KMS-11 (cell line): ENCODE measurements at regions not wholly inside any gene's neighbourhood (a gene's known extent, or its start where the extent isn't known, plus 50 kb on each side); places are given as distances from the start of the nearest gene placed in this dataset.

ENCODE experiments used
- H2AFZ ChIP-seq: fragments of 200-600 bp; sonication (generic); 2 replicates; pipeline ENCODE4 v1.6.1; 2016; ENCODE audit warnings: antibody characterized with exemption, mixed run types, low read depth
- H3K27ac ChIP-seq: fragments of 200-600 bp; sonication (generic); 2 replicates; pipeline ENCODE4 v1.6.1; 2016; ENCODE audit warnings: mild to moderate bottlenecking, mixed run types
- H3K27me3 ChIP-seq: fragments of 200-600 bp; sonication (generic); 2 replicates; pipeline ENCODE4 v1.6.1; 2017; ENCODE audit warnings: mild to moderate bottlenecking, low read depth, mixed run types, moderate library complexity; ENCODE audit not compliant: insufficient read depth
- H3K36me3 ChIP-seq: fragments of 200-600 bp; sonication (generic); 2 replicates; pipeline ENCODE4 v1.6.1; 2017; ENCODE audit warnings: mild to moderate bottlenecking, mixed run types; ENCODE audit not compliant: insufficient read depth
- H3K4me1 ChIP-seq: fragments of 200-600 bp; sonication (generic); 2 replicates; pipeline ENCODE4 v1.6.1; 2016; ENCODE audit warnings: mild to moderate bottlenecking, low read depth, mixed run types; ENCODE audit not compliant: poor library complexity, severe bottlenecking
- H3K4me2 ChIP-seq: fragments of 200-600 bp; sonication (generic); 2 replicates; pipeline ENCODE4 v1.7.0; 2016; ENCODE audit warnings: mild to moderate bottlenecking, mixed run types
- H3K4me3 ChIP-seq: fragments of 200-600 bp; sonication (generic); IDR thresholded peaks from 2 replicates; pipeline ENCODE4 v1.6.1; 2017; ENCODE audit warnings: low read depth, low read length, mixed read lengths; ENCODE audit not compliant: insufficient read depth
- H3K79me2 ChIP-seq: fragments of 200-600 bp; sonication (generic); 2 replicates; pipeline ENCODE4 v1.6.1; 2016; ENCODE audit warnings: low read depth, mixed run types; ENCODE audit not compliant: insufficient read depth
- H3K9ac ChIP-seq: fragments of 200-600 bp; sonication (generic); 2 replicates; pipeline ENCODE4 v1.6.1; 2016; ENCODE audit warnings: mild to moderate bottlenecking, mixed run types
- H4K20me1 ChIP-seq: fragments of 200-600 bp; sonication (generic); 2 replicates; pipeline ENCODE4 v1.6.1; 2016; ENCODE audit warnings: mild to moderate bottlenecking, mixed run types; ENCODE audit not compliant: insufficient read depth
- TF ChIP-seq, protein P1 (sequence below): fragments of 200-600 bp; sonication (generic); conservative IDR thresholded peaks from 2 replicates; pipeline ENCODE4 v1.6.1; 2017; ENCODE audit warnings: low read depth, mild to moderate bottlenecking, antibody characterized with exemption, low read length, moderate library complexity, mixed read lengths

DNA sequence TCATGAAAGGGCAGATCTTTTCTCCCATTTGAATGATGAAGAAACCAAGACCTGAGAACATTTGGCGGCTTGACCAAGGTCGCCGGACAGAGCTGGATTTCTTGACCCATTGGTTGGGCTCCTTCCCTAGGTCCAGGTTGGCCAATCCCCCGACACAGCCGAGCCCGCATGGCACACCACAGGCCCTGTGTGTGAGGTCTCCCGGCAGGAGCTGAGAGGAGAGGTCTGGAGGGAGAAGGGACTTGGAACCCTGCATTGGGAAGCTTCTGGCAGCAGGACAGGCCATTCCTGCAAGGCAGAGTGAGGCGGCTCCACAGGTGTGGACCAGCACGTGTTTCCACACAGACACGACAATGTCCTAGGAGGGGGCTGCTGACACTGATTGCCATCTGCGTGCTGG lies 98.6 kb upstream of the THY1 start:
- no peak overlapping the region for H3K4me3 ChIP-seq
- H4K20me1 ChIP-seq: no peaks in the 10 kb centered on the region
- no peaks in the 10 kb centered on the region for H3K4me1 ChIP-seq
- TF ChIP-seq, protein P1, sequence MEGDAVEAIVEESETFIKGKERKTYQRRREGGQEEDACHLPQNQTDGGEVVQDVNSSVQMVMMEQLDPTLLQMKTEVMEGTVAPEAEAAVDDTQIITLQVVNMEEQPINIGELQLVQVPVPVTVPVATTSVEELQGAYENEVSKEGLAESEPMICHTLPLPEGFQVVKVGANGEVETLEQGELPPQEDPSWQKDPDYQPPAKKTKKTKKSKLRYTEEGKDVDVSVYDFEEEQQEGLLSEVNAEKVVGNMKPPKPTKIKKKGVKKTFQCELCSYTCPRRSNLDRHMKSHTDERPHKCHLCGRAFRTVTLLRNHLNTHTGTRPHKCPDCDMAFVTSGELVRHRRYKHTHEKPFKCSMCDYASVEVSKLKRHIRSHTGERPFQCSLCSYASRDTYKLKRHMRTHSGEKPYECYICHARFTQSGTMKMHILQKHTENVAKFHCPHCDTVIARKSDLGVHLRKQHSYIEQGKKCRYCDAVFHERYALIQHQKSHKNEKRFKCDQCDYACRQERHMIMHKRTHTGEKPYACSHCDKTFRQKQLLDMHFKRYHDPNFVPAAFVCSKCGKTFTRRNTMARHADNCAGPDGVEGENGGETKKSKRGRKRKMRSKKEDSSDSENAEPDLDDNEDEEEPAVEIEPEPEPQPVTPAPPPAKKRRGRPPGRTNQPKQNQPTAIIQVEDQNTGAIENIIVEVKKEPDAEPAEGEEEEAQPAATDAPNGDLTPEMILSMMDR: no peak
- H3K27ac ChIP-seq: no peak overlapping the region
- no peaks in the 10 kb centered on the region for H3K27me3 ChIP-seq
- H3K36me3 ChIP-seq: no peaks in the 10 kb centered on the region
- H3K4me2 ChIP-seq: no peak overlapping the region
- H2AFZ ChIP-seq: no peak overlapping the region
- no peaks in the 10 kb centered on the region for H3K79me2 ChIP-seq
- H3K9ac ChIP-seq: no peak overlapping the region

DNA sequence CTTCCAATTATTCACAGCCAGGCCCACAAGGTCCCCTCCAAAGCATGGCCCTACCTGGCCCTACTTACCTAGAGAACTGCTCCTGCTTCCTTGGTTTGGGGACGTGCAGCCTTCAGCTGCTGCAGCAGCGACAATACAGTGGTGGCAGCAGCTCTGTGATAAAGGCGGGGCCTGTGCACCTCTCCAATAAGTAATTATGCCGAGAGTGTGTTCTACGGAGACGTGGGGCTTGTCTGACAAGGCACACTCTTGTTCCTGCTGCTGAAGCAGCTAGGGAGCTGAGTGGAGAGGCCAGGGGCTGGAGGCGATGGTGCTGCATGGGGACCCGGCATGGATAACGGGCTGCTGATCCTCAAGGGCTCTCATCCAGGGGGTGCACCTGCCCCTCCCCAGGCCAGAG lies 98.0 kb upstream of the THY1 start:
- H3K4me3 ChIP-seq: no peak overlapping the region
- TF ChIP-seq, protein P1: no peak

DNA sequence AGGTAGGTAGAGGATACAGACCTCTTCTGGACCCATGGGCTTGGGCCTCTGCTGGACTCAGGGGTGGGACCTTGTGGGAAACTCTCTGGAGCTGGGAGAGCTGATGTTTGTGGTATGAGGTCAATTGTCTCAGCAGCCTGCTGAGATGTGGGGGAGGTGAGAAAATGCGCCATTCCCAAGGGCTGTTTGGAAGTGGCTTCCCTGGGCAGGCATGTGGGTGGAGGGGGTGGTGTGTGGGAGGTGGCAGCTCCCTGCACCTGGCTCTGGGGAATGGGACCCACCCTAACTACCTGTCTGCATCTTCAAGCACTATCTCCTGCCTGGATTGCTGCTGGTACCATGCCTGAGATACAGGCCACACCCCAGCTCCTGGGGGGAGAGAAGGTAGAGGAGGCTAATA lies 97.4 kb upstream of the THY1 start:
- no peak overlapping the region for H3K4me2 ChIP-seq
- no peaks in the 10 kb centered on the region for H3K36me3 ChIP-seq
- H2AFZ ChIP-seq: no peak overlapping the region
- H3K4me1 ChIP-seq: no peaks in the 10 kb centered on the region
- no peaks in the 10 kb centered on the region for H3K79me2 ChIP-seq
- H3K9ac ChIP-seq: no peak overlapping the region
- H3K27ac ChIP-seq: no peak overlapping the region
- no peaks in the 10 kb centered on the region for H3K27me3 ChIP-seq
- no peak overlapping the region for H3K4me3 ChIP-seq
- H4K20me1 ChIP-seq: no peaks in the 10 kb centered on the region
- TF ChIP-seq, protein P1: no peak

More for the DNA sequence above, 98.0 kb upstream of the THY1 start:
- H3K9ac ChIP-seq: no peak overlapping the region
- no peak overlapping the region for H3K27ac ChIP-seq
- H2AFZ ChIP-seq: no peak overlapping the region
- H3K4me1 ChIP-seq: no peaks in the 10 kb centered on the region
- no peaks in the 10 kb centered on the region for H3K27me3 ChIP-seq
- H3K4me2 ChIP-seq: no peak overlapping the region
- H3K79me2 ChIP-seq: no peaks in the 10 kb centered on the region
- H3K36me3 ChIP-seq: no peaks in the 10 kb centered on the region
- H4K20me1 ChIP-seq: no peaks in the 10 kb centered on the region

DNA sequence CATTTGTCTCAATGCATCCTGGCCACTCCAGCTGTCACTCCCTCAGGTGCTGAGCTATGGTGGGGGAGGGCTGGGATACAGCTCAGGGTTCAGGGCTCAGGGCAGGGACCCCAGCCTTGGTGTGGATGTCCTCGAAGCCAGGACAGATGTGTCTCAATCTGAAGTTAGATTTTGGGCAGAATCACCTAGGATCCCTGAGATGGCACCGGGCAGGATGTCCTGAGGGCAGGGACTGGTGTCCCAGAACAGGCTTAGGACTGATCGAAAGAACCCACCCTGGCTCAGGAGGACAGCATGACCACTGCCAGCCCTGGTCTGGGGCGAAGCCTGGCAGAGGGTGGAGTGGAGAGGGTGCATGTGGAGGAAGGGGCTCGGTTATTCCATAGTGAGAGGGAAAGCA lies 96.8 kb upstream of the THY1 start:
- H4K20me1 ChIP-seq: no peaks in the 10 kb centered on the region

More for the DNA sequence above, 96.8 kb upstream of the THY1 start:
- TF ChIP-seq, protein P1: no peak
- H3K27me3 ChIP-seq: no peaks in the 10 kb centered on the region
- H3K36me3 ChIP-seq: no peaks in the 10 kb centered on the region
- no peak overlapping the region for H3K27ac ChIP-seq
- H2AFZ ChIP-seq: no peak overlapping the region
- no peak overlapping the region for H3K9ac ChIP-seq
- no peaks in the 10 kb centered on the region for H3K4me1 ChIP-seq
- no peak overlapping the region for H3K4me2 ChIP-seq
- no peaks in the 10 kb centered on the region for H3K79me2 ChIP-seq
- no peak overlapping the region for H3K4me3 ChIP-seq
